Activated CD4-positive, CD25-positive, alpha-beta regulatory T cell (primary cell): ENCODE measurements at regions not wholly inside any gene's neighbourhood (a gene's known extent, or its start where the extent isn't known, plus 50 kb on each side); places are given as distances from the start of the nearest gene placed in this dataset.

Experiments used
- DNase-seq, 4 experiments: peaks; one replicate each; lab custom pipeline; 2025; lab: John Stamatoyannopoulos, UW

GRCh38 chr7:21361413-21362125 is 66.3 kb upstream of the SP4 start:
- no peak for DNase-seq

- DNase-seq = no peak
These were observed 63.0 kb upstream of the SP4 start for GRCh38 chr7:21364801-21365271.

GRCh38 chr7:21365866-21366624 is 61.8 kb upstream of the SP4 start:
- DNase-seq = no peak

GRCh38 chr7:21367081-21367480 is 60.8 kb upstream of the SP4 start:
- DNase-seq = no peak

- no peak for DNase-seq
These were observed 60.3 kb upstream of the SP4 start for GRCh38 chr7:21367537-21367936.

GRCh38 chr7:21368317-21368716 is 59.6 kb upstream of the SP4 start:
- no peak for DNase-seq

GRCh38 chr7:21370283-21370982 is 57.5 kb upstream of the SP4 start:
- no peak for DNase-seq

GRCh38 chr7:21371360-21371759 is 56.5 kb upstream of the SP4 start:
- DNase-seq = no peak

- DNase-seq = no peak
These were observed 54.9 kb upstream of the SP4 start for GRCh38 chr7:21373031-21373430.

- no peak for DNase-seq
These were observed 53.7 kb upstream of the SP4 start for GRCh38 chr7:21374134-21374533.

- DNase-seq = no peak
These were observed 50.3 kb upstream of the SP4 start for GRCh38 chr7:21377545-21377944.
